ENCODE measurements at regions not wholly inside any gene's neighbourhood (a gene's known extent, or its start where the extent isn't known, plus 50 kb on each side); places are given as distances from the start of the nearest gene placed in this dataset.

DNA sequence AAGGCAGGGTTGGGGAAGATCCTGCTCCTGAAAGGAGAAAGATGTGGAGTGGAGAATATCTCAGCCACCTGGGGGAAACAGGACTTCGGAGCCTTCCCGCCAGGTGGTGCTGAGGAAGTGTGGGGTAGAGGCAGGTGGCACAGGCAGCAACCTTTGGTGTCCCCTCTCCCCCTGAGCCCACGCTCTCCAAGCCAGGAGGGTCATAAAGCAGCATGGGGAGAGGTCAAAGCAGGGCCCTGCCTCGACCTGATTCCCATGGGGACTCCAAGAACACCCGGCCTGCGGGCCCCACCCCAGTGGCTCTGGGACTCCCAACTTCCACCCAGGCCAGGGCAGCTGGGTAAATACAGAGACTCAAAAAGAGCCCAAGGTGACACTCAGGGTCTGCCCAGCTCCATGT, 54.3 kb upstream of the SLC66A3 start:
- no peak for DNase-seq (ENCODE audit: low read depth, low spot score)

DNA sequence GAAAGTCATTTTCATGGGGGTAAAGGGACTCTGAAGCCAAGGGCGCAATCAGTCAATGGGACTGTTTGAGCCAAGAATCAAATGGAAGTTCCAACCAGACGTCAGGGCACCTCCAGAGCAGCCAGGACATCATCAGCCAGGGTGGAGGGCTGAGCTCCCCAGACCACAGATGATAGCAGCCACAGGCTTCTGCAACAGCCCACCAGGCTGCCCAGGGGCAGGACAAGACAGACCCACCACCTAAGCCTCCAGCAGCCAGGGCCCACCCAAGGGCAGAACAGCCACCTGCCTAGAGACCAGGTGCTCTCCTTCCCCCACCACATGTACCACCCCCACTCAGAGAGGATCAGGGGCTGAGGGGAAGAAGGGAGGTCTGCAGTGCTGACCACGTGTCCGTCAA, 53.8 kb upstream of the SLC66A3 start:
- DNase-seq (ENCODE audit: low read depth, low spot score), result no peak

DNA sequence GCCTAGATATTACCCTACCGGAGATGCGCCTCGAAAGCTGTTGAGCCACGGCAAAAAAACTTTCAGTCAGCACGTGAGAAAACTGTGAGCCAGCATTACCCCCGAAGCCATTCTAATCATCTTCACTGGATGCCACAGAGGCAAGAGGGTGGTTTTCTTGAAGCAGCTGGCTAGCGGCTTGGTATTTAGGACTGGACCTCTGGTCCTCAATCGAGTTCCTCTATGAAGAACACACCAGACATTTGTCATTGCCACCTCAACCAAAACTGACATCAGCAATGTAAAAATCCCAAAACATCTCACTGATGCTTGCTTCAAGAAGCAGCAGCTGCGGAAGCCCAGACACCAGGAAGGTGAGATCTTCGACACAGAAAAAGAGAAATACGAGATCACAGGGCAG, 52.8 kb upstream of the SLC66A3 start:
- no peak for DNase-seq (ENCODE audit: low read depth, low spot score)

DNA sequence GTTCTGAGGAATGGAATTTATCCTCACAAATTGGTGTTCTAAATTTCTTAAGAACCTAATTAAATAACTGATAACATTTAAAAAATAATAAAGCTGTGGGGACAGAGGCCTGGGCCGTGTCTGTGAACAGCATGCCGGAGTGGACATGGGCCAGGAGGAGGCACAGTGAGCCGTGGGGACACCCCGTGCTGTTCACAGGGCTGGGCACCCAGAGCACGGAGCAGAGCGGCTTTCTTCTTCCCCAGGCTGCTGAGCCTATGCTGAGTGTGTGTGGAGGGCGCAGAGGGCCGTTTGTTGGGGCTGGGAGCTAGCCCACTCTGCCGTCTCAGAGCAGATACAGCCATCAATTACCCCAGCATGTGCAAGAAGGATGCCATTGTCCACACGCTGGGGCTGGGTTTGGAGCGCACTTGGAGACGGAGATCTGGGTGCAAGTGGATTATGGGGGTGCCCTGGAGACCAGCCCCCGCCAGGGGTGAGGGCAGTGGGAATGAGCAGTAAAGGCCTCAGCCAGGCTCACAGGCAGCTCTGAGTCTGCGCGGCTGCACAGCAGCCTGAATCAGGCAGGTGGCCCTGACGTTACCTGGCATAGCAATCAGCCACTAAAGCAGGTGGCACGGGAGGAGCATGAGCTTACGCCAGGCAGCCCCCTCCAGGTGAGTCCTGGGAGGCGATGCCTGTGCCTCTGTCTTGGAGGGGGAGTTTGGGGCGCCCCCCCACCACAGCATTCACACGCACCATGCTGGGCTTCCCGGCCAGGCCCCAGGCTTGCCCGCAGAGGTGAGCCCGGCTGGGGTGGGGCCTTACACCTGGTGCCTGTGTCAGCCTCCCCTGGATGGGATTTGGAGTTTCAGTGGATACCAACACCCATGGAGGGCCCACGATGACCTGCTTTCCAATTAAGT, 52.1 kb upstream of the SLC66A3 start:
- DNase-seq (ENCODE audit: low read depth, low spot score), result no peak

DNA sequence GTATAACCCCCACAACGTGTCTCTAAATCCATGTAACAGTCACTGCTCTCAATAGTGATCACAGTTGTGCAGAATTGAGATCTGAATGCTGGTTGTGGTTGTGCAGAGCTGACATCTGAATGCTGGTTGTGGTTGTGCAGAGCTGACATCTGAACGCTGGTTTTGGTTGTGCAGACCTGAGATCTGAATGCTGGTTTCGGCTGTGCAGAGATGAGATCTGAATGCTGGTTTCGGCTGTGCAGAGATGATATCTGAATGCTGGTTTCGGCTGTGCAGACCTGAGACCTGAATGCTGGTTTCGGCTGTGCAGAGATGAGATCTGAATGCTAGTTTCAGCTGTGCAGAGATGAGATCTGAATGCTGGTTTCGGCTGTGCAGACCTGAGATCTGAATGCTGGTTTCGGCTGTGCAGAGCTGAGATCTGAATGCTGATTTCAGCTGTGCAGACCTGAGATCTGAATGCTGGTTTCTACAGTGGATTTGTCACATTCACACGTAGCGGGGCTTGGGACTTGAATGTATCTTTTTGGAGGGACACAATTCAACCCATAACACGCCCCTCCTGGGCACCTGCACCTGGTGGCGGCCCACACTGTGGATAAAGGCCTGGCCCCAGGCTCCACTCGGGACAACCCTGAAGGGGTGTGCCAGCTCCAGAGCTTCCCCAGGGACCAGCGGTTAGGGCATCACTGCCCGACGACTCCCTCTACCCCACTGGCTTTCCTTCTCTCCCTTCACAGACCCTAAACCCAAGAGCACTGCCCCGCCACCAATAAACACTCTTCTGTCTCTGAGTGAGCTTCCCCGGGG, 51.1 kb upstream of the SLC66A3 start:
- DNase-seq (ENCODE audit: low read depth, low spot score), result no peak

DNA sequence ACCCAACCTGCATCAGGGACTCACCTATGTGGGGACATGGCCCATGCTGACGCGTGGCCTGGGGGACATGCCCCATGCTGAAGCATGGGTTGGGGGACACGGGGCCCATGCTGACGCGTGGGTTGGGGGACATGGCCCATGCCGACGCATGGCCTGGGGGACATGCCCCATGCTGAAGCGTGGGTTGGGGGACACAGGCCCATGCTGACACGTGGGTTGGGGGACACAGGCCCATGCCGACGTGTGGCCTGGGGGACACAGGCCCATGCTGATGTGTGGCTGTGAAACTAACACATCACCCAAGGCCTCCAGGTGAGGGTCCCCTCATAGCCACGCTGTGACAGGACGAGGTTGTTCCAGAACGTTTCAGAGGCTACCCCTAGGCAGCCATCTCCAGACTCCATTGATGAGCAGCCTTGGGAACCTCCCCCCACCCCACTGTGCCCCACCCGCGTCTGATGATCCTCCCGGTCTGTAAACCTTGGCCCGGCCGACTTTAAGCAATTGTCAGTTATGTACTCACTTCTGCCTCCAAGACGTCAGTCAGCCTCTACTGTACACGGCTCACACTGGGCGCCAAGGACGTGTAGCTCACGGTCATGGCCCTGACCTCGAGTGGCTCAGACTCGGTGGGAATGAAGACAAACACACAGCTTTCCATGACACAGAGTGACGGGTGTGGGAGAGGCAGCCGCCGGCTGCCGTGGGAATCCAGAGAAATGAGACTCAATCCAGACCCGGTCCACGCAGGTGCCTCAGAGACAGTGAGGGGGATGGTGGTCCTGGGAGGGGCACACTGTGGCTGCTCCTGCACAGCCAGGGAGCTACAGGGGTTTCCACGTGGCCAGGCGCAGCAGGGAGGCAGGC, 50.2 kb upstream of the SLC66A3 start:
- DNase-seq (ENCODE audit: low read depth, low spot score), result no peak
